WTC11 (cell line): ENCODE measurements at regions not wholly inside any gene's neighbourhood (a gene's known extent, or its start where the extent isn't known, plus 50 kb on each side); places are given as distances from the start of the nearest gene placed in this dataset.

Experiments
- ATAC-seq: fragments of 200-7000 bp; cut with Tn5 transposase; 2 replicates; pipeline ENCODE4 v1.10.0; 2021; ENCODE audit warnings: mild to moderate bottlenecking, moderate library complexity
- CTCF ChIA-PET: fragments of 300-600 bp; sonication (Branson Sonifier 250); formaldehyde crosslinking; loops from one replicate; lab custom pipeline; 2021; ENCODE audit warnings: antibody characterized with exemption; lab: Charles Lee
- POLR2A ChIA-PET: fragments of 350-600 bp; sonication (Branson Sonifier 250); formaldehyde crosslinking; loops from one replicate; lab custom pipeline; 2021; ENCODE audit warnings: antibody characterized with exemption; lab: Charles Lee
- DNase-seq: peaks from one replicate; pipeline ENCODE4 v3.0.0; 2021; ENCODE audit warnings: low spot score
- H3K27ac Mint-ChIP-seq: 2 replicates; pipeline ENCODE4 v1.8.0; 2021; ENCODE audit warnings: mixed read lengths
- H3K27me3 Mint-ChIP-seq: 2 replicates; pipeline ENCODE4 v1.8.0; 2021; ENCODE audit warnings: low read depth, mild to moderate bottlenecking, moderate library complexity, mixed read lengths
- H3K36me3 Mint-ChIP-seq: 2 replicates; pipeline ENCODE4 v1.8.0; 2021; ENCODE audit warnings: mixed read lengths
- H3K4me1 Mint-ChIP-seq: 2 replicates; pipeline ENCODE4 v1.8.0; 2022; ENCODE audit warnings: mixed read lengths
- H3K4me3 Mint-ChIP-seq: 2 replicates; pipeline ENCODE4 v1.8.0; 2021; ENCODE audit warnings: mild to moderate bottlenecking, moderate library complexity, mixed read lengths
- H3K9me3 Mint-ChIP-seq: 2 replicates; pipeline ENCODE4 v1.8.0; 2021; ENCODE audit warnings: mixed read lengths
- ATF1 ChIP-seq: sonication (generic); formaldehyde crosslinking; IDR thresholded peaks from 2 replicates; pipeline ENCODE4 v1.8.1; 2023; ENCODE audit warnings: mild to moderate bottlenecking, moderate library complexity, missing genetic modification reagents
- CBFB ChIP-seq: sonication (generic); formaldehyde crosslinking; IDR thresholded peaks from 2 replicates; pipeline ENCODE4 v1.8.1; 2022; ENCODE audit warnings: mild to moderate bottlenecking, low read depth, missing genetic modification reagents
- ETV6 ChIP-seq: sonication (generic); formaldehyde crosslinking; IDR thresholded peaks from 2 replicates; pipeline ENCODE4 v1.8.1; 2022; ENCODE audit warnings: mild to moderate bottlenecking, missing genetic modification reagents
- IRF2 ChIP-seq: sonication (generic); formaldehyde crosslinking; IDR thresholded peaks from 2 replicates; pipeline ENCODE4 v1.8.0; 2022; ENCODE audit warnings: low read depth, missing genetic modification reagents, borderline replicate concordance
- KAT7 ChIP-seq: sonication (generic); formaldehyde crosslinking; IDR thresholded peaks from 2 replicates; pipeline ENCODE4 v1.8.1; 2023; ENCODE audit warnings: missing genetic modification reagents, mild to moderate bottlenecking, borderline replicate concordance
- OVOL2 ChIP-seq: fragments of 250-450 bp; sonication (Bioruptor Pico); IDR thresholded peaks from 2 replicates; pipeline ENCODE4 v1.9.0; 2021; ENCODE audit warnings: mild to moderate bottlenecking, borderline replicate concordance
- SMAD4 ChIP-seq: sonication (generic); formaldehyde crosslinking; IDR thresholded peaks from 2 replicates; pipeline ENCODE4 v1.8.0; 2022; ENCODE audit warnings: mild to moderate bottlenecking, missing genetic modification reagents
- TP53 ChIP-seq: sonication (generic); formaldehyde crosslinking; IDR thresholded peaks from 2 replicates; pipeline ENCODE4 v1.8.1; 2023; ENCODE audit warnings: mild to moderate bottlenecking, missing genetic modification reagents
- ZNF138 ChIP-seq: sonication (generic); formaldehyde crosslinking; conservative IDR thresholded peaks from 2 replicates; pipeline ENCODE4 v1.8.1; 2022; ENCODE audit warnings: mild to moderate bottlenecking, moderate library complexity, missing genetic modification reagents
- ZNF317 ChIP-seq: sonication (generic); formaldehyde crosslinking; IDR thresholded peaks from 2 replicates; pipeline ENCODE4 v1.8.1; 2023; ENCODE audit warnings: low read depth, mild to moderate bottlenecking, moderate library complexity, missing genetic modification reagents, borderline replicate concordance
- TF ChIP-seq, protein P1 (sequence below): sonication (generic); formaldehyde crosslinking; IDR thresholded peaks from 2 replicates; pipeline ENCODE4 v1.8.1; 2022; ENCODE audit warnings: mild to moderate bottlenecking, moderate library complexity, missing genetic modification reagents
- TF ChIP-seq, protein P2 (sequence below): fragments of 250-450 bp; sonication (Bioruptor Pico); IDR thresholded peaks from 2 replicates; pipeline ENCODE4 v2.1.2; 2022; ENCODE audit warnings: mild to moderate bottlenecking, moderate library complexity
- TF ChIP-seq, protein P3 (sequence below): sonication (generic); formaldehyde crosslinking; IDR thresholded peaks from 2 replicates; pipeline ENCODE4 v1.8.0; 2022; ENCODE audit warnings: mild to moderate bottlenecking, missing genetic modification reagents
- TF ChIP-seq, protein P4 (sequence below): sonication (generic); formaldehyde crosslinking; IDR thresholded peaks from 2 replicates; pipeline ENCODE4 v1.8.1; 2022; ENCODE audit warnings: missing genetic modification reagents, borderline replicate concordance
- TF ChIP-seq, protein P5 (sequence below): fragments of 250-450 bp; sonication (Bioruptor Pico); conservative IDR thresholded peaks from 2 replicates; pipeline ENCODE4 v1.9.0; 2021; ENCODE audit warnings: mild to moderate bottlenecking
- TF ChIP-seq, protein P6 (sequence below): sonication (generic); formaldehyde crosslinking; IDR thresholded peaks from 2 replicates; pipeline ENCODE4 v1.8.1; 2022; ENCODE audit warnings: low read depth, missing genetic modification reagents, borderline replicate concordance
- TF ChIP-seq, protein P7 (sequence below): sonication (generic); formaldehyde crosslinking; IDR thresholded peaks from 2 replicates; pipeline ENCODE4 v1.8.1; 2023; ENCODE audit warnings: mild to moderate bottlenecking, missing genetic modification reagents, moderate library complexity

DNA sequence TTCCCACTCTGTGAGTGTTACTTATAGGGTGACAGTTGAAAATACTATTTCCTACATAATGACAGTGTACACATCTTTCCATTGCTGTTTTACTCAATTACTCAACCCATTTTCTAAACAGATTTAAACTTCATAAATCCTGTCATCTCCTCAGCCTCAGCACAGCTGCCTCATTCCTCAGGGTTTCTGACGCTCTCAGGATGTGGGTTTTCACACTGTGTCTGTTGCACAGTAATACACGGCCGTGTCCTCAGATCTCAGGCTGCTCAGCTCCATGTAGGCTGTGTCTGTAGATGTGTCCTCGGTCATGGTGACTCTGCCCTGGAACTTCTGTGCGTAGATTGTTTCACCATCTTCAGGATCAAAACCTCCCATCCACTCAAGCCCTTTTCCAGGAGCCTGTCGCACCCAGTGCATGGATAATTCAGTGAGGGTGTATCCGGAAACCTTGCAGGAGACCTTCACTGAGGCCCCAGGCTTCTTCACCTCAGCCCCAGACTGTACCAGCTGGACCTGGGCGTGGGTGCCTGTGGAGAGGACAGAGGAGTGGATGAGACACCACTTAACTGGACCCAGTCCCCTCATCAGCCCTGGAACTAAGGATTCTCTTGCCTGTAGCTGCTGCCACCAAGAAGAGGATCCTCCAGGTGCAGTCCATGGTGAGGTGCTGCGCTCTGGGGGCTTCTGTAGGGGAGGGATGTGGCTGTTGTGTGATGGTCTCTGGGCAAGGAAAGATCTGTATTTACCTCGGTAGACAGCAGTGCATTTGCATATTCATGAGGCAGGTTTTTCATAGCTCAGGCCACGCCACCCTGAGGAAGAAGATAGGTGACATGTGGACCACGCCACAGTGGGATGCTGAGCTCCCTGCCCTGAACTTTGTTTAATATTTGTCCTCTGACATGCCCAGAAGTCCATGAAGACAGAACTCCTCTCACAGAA lies 750.2 kb downstream of the TMEM121 start (continued):
- TF ChIP-seq, protein P1, sequence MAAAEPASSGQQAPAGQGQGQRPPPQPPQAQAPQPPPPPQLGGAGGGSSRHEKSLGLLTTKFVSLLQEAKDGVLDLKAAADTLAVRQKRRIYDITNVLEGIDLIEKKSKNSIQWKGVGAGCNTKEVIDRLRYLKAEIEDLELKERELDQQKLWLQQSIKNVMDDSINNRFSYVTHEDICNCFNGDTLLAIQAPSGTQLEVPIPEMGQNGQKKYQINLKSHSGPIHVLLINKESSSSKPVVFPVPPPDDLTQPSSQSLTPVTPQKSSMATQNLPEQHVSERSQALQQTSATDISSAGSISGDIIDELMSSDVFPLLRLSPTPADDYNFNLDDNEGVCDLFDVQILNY (CRISPR knock-in tag): no peak
- TF ChIP-seq, protein P2, sequence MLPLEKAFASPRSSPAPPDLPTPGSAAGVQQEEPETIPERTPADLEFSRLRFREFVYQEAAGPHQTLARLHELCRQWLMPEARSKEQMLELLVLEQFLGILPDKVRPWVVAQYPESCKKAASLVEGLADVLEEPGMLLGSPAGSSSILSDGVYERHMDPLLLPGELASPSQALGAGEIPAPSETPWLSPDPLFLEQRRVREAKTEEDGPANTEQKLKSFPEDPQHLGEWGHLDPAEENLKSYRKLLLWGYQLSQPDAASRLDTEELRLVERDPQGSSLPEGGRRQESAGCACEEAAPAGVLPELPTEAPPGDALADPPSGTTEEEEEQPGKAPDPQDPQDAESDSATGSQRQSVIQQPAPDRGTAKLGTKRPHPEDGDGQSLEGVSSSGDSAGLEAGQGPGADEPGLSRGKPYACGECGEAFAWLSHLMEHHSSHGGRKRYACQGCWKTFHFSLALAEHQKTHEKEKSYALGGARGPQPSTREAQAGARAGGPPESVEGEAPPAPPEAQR (CRISPR knock-in tag): no peak
- TF ChIP-seq, protein P3, sequence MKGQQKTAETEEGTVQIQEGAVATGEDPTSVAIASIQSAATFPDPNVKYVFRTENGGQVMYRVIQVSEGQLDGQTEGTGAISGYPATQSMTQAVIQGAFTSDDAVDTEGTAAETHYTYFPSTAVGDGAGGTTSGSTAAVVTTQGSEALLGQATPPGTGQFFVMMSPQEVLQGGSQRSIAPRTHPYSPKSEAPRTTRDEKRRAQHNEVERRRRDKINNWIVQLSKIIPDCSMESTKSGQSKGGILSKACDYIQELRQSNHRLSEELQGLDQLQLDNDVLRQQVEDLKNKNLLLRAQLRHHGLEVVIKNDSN (CRISPR knock-in tag): no peak
- TF ChIP-seq ZNF317 (CRISPR knock-in tag) (no peak), ZNF138 (no peak), CBFB (no peak)
- TF ChIP-seq, protein P4, sequence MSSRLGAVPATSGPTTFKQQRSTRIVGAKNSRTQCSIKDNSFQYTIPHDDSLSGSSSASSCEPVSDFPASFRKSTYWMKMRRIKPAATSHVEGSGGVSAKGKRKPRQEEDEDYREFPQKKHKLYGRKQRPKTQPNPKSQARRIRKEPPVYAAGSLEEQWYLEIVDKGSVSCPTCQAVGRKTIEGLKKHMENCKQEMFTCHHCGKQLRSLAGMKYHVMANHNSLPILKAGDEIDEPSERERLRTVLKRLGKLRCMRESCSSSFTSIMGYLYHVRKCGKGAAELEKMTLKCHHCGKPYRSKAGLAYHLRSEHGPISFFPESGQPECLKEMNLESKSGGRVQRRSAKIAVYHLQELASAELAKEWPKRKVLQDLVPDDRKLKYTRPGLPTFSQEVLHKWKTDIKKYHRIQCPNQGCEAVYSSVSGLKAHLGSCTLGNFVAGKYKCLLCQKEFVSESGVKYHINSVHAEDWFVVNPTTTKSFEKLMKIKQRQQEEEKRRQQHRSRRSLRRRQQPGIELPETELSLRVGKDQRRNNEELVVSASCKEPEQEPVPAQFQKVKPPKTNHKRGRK: no peak

DNA sequence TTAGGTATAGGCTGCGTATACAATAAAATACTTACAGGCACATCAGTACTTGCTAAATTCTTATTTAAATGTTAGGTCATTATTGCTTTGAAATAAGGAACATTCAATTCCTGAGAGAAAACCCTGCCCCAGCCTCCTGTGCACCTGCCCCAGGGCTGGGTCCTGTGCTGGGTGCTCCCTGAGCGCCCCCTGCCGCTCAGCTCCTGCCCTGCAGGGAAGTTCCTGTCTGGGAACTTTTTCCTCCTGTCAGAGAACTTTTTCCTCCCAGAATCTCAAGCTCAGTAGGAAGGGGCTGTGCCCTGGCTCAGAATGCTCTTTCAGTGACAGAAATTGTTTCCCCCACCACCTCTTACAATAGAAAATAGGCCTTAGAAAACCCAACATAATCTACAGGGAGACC lies 751.1 kb downstream of the TMEM121 start:
- TF ChIP-seq IRF2 (CRISPR knock-in tag): no peak
- TF ChIP-seq, protein P5, sequence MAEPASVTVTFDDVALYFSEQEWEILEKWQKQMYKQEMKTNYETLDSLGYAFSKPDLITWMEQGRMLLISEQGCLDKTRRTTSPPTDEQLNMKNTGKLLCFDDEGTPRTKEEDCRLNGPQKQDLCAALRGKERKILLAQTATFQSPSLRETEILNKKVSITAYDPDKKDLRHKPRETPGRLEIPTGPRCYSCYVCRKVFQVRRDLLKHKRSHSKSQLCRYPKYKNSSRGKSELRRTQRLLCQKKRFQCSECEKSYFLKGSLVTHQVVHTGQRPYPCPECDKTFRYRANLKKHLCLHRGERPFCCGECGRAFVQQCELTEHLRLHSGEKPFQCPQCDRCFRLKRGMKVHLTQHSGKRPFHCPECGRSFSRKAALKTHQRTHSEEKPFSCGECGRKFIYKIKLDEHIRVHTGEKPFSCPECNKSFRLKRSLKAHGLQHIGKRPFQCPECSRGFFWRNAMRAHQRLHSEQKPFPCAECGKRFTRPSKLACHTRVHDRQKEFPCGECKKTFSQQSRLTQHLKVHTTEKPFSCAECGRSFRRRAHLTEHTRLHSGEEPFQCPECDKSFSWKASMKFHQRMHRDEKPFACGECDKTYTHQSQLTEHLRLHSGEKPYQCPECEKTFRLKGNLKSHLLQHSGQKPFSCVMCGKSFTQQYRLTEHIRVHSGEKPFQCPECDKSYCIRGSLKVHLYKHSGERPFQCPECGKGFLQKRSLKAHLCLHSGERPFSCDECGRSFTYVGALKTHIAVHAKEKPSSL (CRISPR knock-in tag): no peak
- TF ChIP-seq ETV6: no peak
- TF ChIP-seq, protein P6, sequence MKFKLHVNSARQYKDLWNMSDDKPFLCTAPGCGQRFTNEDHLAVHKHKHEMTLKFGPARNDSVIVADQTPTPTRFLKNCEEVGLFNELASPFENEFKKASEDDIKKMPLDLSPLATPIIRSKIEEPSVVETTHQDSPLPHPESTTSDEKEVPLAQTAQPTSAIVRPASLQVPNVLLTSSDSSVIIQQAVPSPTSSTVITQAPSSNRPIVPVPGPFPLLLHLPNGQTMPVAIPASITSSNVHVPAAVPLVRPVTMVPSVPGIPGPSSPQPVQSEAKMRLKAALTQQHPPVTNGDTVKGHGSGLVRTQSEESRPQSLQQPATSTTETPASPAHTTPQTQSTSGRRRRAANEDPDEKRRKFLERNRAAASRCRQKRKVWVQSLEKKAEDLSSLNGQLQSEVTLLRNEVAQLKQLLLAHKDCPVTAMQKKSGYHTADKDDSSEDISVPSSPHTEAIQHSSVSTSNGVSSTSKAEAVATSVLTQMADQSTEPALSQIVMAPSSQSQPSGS (CRISPR knock-in tag): no peak
- TF ChIP-seq OVOL2 (CRISPR knock-in tag): no peak
- TF ChIP-seq TP53 (CRISPR knock-in tag): no peak
- no peak for TF ChIP-seq KAT7 (CRISPR knock-in tag)
- no peak for TF ChIP-seq ATF1
- TF ChIP-seq SMAD4 (CRISPR knock-in tag): no peak
- TF ChIP-seq, protein P7, sequence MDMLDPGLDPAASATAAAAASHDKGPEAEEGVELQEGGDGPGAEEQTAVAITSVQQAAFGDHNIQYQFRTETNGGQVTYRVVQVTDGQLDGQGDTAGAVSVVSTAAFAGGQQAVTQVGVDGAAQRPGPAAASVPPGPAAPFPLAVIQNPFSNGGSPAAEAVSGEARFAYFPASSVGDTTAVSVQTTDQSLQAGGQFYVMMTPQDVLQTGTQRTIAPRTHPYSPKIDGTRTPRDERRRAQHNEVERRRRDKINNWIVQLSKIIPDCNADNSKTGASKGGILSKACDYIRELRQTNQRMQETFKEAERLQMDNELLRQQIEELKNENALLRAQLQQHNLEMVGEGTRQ (CRISPR knock-in tag): no peak
- TF ChIP-seq ZNF138: no peak
- DNase-seq (no peak), ATAC-seq (no peak)
- ChIA-PET POLR2A (no interaction called here), CTCF (no interaction called here)
- Mint-ChIP-seq H3K9me3 (peaks cover 84% of the 10 kb centered on the region), H3K36me3 (peaks cover 75% of the 10 kb centered on the region), H3K27ac (no peak overlapping the region), H3K4me1 (no peaks in the 10 kb centered on the region), H3K27me3 (peaks cover 7% of the 10 kb centered on the region), H3K4me3 (no peak overlapping the region)
